Heart left ventricle (tissue), 16 donors: ENCODE measurements at regions not wholly inside any gene's neighbourhood (a gene's known extent, or its start where the extent isn't known, plus 50 kb on each side); places are given as distances from the start of the nearest gene placed in this dataset.

Source experiments
- ATAC-seq, 4 donors: fragments of 200-7000 bp; cut with Tn5 transposase; one replicate each; pipeline ENCODE4 v1.9.1; 2020 to 2022; ENCODE audit warnings: moderate library complexity in 4 of 4, mild to moderate bottlenecking in 3 of 4, moderate number of reproducible peaks in 1 of 4
- DNase-seq, 5 donors: peaks; one replicate each; pipeline ENCODE4 v3.0.0-alpha.2; 2020
- H3K27ac ChIP-seq, 12 donors: fragments of 200-600 bp; sonication (generic) in 4 of 12; one replicate each; pipeline versions ENCODE4 v1.5.0 to v1.8.0; 2016 to 2022; ENCODE audit warnings: mild to moderate bottlenecking in 2 of 12
- H3K27me3 ChIP-seq, 9 donors: fragments of 200-600 bp; sonication (generic) in 2 of 9; one replicate each; pipeline versions ENCODE4 v1.5.1 to v1.8.0; 2016 to 2022; ENCODE audit warnings: mild to moderate bottlenecking in 3 of 9
- H3K36me3 ChIP-seq, 9 donors: fragments of 200-600 bp; sonication (generic) in 2 of 9; one replicate each; pipeline versions ENCODE4 v1.5.0 to v1.8.0; 2018 to 2022; ENCODE audit warnings: mild to moderate bottlenecking in 2 of 9
- H3K4me1 ChIP-seq, 12 donors: fragments of 200-600 bp; sonication (generic) in 4 of 12; one replicate each; pipeline versions ENCODE4 v1.5.0 to v1.8.0; 2016 to 2022; ENCODE audit warnings: mild to moderate bottlenecking in 3 of 12
- H3K4me3 ChIP-seq, 12 donors: fragments of 200-600 bp; sonication (generic) in 4 of 12; one replicate each; pipeline versions ENCODE4 v1.5.0 to v1.8.0; 2017 to 2022; ENCODE audit warnings: mild to moderate bottlenecking in 9 of 12, moderate library complexity in 4 of 12
- H3K9me3 ChIP-seq, 12 donors: fragments of 200-600 bp; sonication (generic) in 4 of 12; one replicate each; pipeline versions ENCODE4 v1.5.0 to v1.8.0; 2016 to 2022; ENCODE audit warnings: mild to moderate bottlenecking in 1 of 12
- CTCF ChIP-seq, 12 donors: fragments of 200-600 bp; sonication (generic) in 4 of 12; IDR thresholded peaks; one replicate each; pipeline versions ENCODE4 v1.5.0 to v1.8.0; 2018 to 2022; ENCODE audit warnings: antibody characterized with exemption in 12 of 12, mild to moderate bottlenecking in 5 of 12
- POLR2A ChIP-seq, 2 donors: fragments of 450-650 bp; IDR thresholded peaks; one replicate each; pipeline ENCODE4 v1.6.1; 2017; ENCODE audit warnings: antibody characterized with exemption in 2 of 2, mild to moderate bottlenecking in 2 of 2, moderate library complexity in 2 of 2
- WGBS, 4 donors: extraction: QIAGEN DNeasy Blood & Tissue Kit in 2 of 4; methylation state at CpG; one replicate each; pipeline versions ENCODE4 v1.1.5 to v1.1.7; 2013 to 2018; 5-methylcytosine and 5-hydroxymethylcytosine counted together
- intact Hi-C, 10 donors: fragments of 100-400 bp; cut with DNase I; formaldehyde crosslinking; loops; one replicate each; pipeline versions ENCODE4 v1.11.1 to v1.14.2; 2022
- donor health status: ischemic (EF 13 %, LVEDD 7.1; RV severe dilation, severe dysfunction).
- donor health status: healthy with polysubstance abuse.
- donor health status: DM: no; HTN: yes; CAD: no.
- donor health status: DM: no; HTN: no; CAD: no.
- donor health status: ischemic (EF 25% LVEDD 6.9; RV normal size, moderate dysfunction).
- donor health status: ischemic (EF 25% LVEDD 5.7; RV mildly dilated, moderate dysfunction).
- donor health status: healthy.
- donor health status: DM: yes; HTN: yes; CAD: no.
- donor health status: ischemic (EF 35%, LVEDD 5.7; RV mildly dilated, moderate dysfunction).
- donor health status: nonischemic (EF 11% LVEDD 7.7; RV severe dilation, severe dysfunction).
- donor health status: DM: yes; HTN: yes; CAD: no.
- donor health status: PGD.
- donor health status: ischemic (EF 29% LVEDD 5.4; RV normal size, mild dysfunction).
- donor health status: nonischemic (EF 23%, LVEDD 6.1; RV moderate dilation, normal function).

- 85 to 90% (median 86%) methylated on average over 4 of the region's 4 CpGs for WGBS, 4 donors
- no peak for ATAC-seq
- TF ChIP-seq CTCF (IDR thresholded peaks at IDR 0.05), result no peak
- no peak for TF ChIP-seq POLR2A (IDR thresholded peaks at IDR 0.05)
Observed at GRCh38 chr13:88945793-88946192, 1274.6 kb downstream of the SLITRK5 start.

GRCh38 chr13:88948501-88948900 lies 1277.3 kb downstream of the SLITRK5 start:
- H3K36me3 ChIP-seq, result no peaks in the 10 kb centered on the region
- TF ChIP-seq POLR2A (IDR thresholded peaks at IDR 0.05), result no peak
- no peak for TF ChIP-seq CTCF (IDR thresholded peaks at IDR 0.05)
- no peaks in the 10 kb centered on the region for H3K27me3 ChIP-seq
- 50 to 60% (median 56%) methylated on average over 3 of the region's 3 CpGs for WGBS, 4 donors
- no peak overlapping the region for H3K27ac ChIP-seq
- no peak for DNase-seq
- intact Hi-C loops, result no loop called here
- no peaks in the 10 kb centered on the region for H3K4me1 ChIP-seq
- ATAC-seq, result no peak
- no peak overlapping the region for H3K4me3 ChIP-seq
- H3K9me3 ChIP-seq, result no peaks in the 10 kb centered on the region

More at GRCh38 chr13:88945793-88946192, 1274.6 kb downstream of the SLITRK5 start:
- Histone ChIP-seq H3K4me3 (no peak overlapping the region), H3K9me3 (no peaks in the 10 kb centered on the region), H3K27ac (no peak overlapping the region), H3K27me3 (no peaks in the 10 kb centered on the region), H3K36me3 (no peaks in the 10 kb centered on the region), H3K4me1 (no peaks in the 10 kb centered on the region)
- no peak for DNase-seq
- intact Hi-C loops, result no loop called here

DNA sequence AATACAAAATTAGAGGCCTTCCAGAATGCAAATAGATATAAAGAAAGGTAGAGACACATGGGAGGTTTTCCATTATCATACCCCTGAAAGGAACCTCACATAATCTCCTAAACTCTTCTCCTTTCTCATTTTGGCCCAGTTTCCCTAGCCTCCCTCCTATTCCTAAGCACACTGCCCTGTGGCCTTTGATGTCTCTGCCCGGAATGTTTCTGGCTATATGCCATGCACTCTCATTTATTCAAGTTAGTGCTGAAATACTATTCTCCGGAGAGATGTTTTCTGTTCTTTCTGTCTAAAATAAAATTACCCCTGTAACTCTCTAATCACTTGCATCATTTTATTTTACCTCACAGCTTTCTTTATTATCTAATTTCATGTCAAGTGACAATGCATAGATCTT lies 1287.7 kb downstream of the SLITRK5 start:
- H3K4me3 ChIP-seq, result no peak overlapping the region
- 19 to 34% (median 30%) methylated on average over 2 of the region's 2 CpGs for WGBS, 4 donors
- ATAC-seq (no peak), DNase-seq (no peak)
- H3K36me3 ChIP-seq, result no peaks in the 10 kb centered on the region
- no peak overlapping the region for H3K27ac ChIP-seq
- TF ChIP-seq POLR2A (IDR thresholded peaks at IDR 0.05) (no peak), CTCF (IDR thresholded peaks at IDR 0.05) (no peak)
- intact Hi-C loops, result no loop called here
- H3K27me3 ChIP-seq, result no peaks in the 10 kb centered on the region
- H3K9me3 ChIP-seq, result no peaks in the 10 kb centered on the region
- no peaks in the 10 kb centered on the region for H3K4me1 ChIP-seq

DNA sequence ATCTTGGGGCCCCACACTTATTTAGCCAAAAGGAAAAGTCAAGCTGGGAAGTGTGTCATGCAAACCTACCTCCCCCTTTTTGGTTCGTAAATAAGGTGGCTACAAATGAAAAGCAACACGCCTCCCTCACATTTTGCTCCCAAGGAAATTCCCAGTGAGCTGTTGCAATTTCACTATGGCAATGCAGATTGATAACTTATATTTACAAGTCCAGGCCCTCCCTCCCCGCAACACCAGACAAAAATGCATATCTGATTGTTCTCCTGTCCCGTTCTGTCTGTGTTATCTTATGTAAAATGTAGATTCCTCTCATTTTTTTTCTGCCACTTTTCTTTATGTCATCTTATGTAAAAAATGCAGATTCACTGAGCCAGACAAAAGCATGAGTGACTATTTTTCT lies 1305.3 kb downstream of the SLITRK5 start:
- Histone ChIP-seq H3K9me3 (peaks cover 0 to 10% (median 0%) of the 10 kb centered on the region in 12 donors), H3K27me3 (no peaks in the 10 kb centered on the region), H3K4me3 (no peak overlapping the region), H3K36me3 (no peaks in the 10 kb centered on the region), H3K27ac (no peak overlapping the region), H3K4me1 (peaks cover 0 to 6% (median 0%) of the 10 kb centered on the region in 12 donors)
- no peak for DNase-seq
- ATAC-seq, result no peak
- intact Hi-C loops, result no loop called here
- TF ChIP-seq POLR2A (IDR thresholded peaks at IDR 0.05) (no peak), CTCF (IDR thresholded peaks at IDR 0.05) (no peak)
- 64 to 83% (median 72%) methylated on average over 4 of the region's 4 CpGs for WGBS, 4 donors
